ENCODE measurements at regions not wholly inside any gene's neighbourhood (a gene's known extent, or its start where the extent isn't known, plus 50 kb on each side); places are given as distances from the start of the nearest gene placed in this dataset.

DNA sequence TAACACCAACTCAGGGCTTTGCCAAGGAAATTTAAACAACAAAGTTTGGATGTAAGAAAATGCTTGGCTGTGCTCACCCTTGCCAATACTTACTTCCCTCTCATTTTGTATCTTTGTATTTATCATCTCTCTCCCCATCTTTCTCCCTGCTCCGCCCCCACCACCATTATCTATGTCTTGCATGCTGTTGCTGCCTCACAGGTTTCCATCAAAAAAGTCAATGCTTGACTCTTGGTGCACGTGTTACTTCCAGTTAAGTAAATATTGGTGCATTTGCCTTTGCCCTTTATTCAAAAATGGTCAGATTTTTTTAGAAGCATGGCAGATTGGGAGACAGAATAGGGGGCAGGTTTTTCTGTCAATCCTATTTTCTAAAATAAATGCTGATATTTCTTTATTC lies 626.0 kb downstream of the ACTR3B start:
- Mint-ChIP-seq H3K27me3 (ENCODE audit: low read depth) (no peaks in the 10 kb centered on the region), H3K36me3 (ENCODE audit: low read depth) (peaks cover 12% of the 10 kb centered on the region), H3K4me1 (no peaks in the 10 kb centered on the region), H3K9me3 (peaks cover 42% of the 10 kb centered on the region), H3K4me3 (no peak overlapping the region), H3K27ac (ENCODE audit: unreplicated experiment) (no peak overlapping the region)
- TF ChIP-seq, protein P1, sequence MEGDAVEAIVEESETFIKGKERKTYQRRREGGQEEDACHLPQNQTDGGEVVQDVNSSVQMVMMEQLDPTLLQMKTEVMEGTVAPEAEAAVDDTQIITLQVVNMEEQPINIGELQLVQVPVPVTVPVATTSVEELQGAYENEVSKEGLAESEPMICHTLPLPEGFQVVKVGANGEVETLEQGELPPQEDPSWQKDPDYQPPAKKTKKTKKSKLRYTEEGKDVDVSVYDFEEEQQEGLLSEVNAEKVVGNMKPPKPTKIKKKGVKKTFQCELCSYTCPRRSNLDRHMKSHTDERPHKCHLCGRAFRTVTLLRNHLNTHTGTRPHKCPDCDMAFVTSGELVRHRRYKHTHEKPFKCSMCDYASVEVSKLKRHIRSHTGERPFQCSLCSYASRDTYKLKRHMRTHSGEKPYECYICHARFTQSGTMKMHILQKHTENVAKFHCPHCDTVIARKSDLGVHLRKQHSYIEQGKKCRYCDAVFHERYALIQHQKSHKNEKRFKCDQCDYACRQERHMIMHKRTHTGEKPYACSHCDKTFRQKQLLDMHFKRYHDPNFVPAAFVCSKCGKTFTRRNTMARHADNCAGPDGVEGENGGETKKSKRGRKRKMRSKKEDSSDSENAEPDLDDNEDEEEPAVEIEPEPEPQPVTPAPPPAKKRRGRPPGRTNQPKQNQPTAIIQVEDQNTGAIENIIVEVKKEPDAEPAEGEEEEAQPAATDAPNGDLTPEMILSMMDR (conservative IDR thresholded peaks at IDR 0.05): no peak
- DNase-seq (ENCODE audit: low read depth, low spot score): no peak

DNA sequence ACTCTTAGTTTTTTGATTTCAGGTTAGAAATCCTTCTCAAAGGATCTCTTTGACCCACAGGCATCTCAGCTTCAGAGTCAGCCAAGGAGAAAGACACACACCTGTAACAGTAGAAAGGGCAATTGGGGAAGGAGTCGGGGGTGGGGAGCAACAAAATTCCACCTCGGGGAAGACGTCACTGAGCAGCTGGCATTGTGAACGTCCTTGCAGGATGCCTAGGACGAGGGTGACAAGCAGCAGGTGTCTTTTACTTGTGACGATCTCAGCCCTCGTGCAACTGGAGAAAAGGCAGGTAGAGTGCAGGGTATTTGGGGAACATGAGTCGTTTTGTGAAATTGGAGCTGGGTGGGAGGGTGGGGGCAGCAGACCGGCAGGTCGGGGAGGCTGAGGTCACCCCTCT lies 627.0 kb downstream of the ACTR3B start:
- no peaks in the 10 kb centered on the region for H3K27me3 Mint-ChIP-seq (ENCODE audit: low read depth)
- DNase-seq (ENCODE audit: low read depth, low spot score): no peak
- H3K36me3 Mint-ChIP-seq (ENCODE audit: low read depth): peaks cover 17% of the 10 kb centered on the region
- H3K4me3 Mint-ChIP-seq: no peak overlapping the region
- peaks cover 46% of the 10 kb centered on the region for H3K9me3 Mint-ChIP-seq
- H3K27ac Mint-ChIP-seq (ENCODE audit: unreplicated experiment): no peak overlapping the region
- TF ChIP-seq, protein P1 (conservative IDR thresholded peaks at IDR 0.05): no peak
- H3K4me1 Mint-ChIP-seq: no peaks in the 10 kb centered on the region

DNA sequence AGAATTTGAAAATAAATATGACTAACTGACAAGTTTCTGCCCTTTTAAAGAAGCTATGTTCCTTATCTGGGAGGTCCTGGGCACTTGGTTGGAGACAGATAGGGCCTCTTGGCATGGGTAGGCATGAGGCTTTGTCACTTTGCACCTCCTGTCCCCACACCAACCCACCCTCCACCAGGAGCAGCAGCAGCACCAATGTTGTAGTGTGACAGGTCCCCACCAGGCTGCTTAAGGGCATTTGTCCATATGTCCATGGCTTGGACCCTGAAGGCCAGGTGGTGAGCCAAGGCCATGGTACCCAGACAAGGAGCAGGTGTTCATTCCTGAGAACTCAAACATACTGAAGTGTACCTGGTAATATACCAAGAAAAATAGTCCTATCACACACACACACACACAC lies 629.1 kb downstream of the ACTR3B start:
- Mint-ChIP-seq H3K27ac (ENCODE audit: unreplicated experiment) (no peak overlapping the region), H3K4me3 (no peak overlapping the region), H3K36me3 (ENCODE audit: low read depth) (peaks cover 16% of the 10 kb centered on the region), H3K9me3 (peaks cover 39% of the 10 kb centered on the region), H3K4me1 (no peaks in the 10 kb centered on the region), H3K27me3 (ENCODE audit: low read depth) (no peaks in the 10 kb centered on the region)
- no peak for DNase-seq (ENCODE audit: low read depth, low spot score)
- TF ChIP-seq, protein P1 (conservative IDR thresholded peaks at IDR 0.05): no peak

DNA sequence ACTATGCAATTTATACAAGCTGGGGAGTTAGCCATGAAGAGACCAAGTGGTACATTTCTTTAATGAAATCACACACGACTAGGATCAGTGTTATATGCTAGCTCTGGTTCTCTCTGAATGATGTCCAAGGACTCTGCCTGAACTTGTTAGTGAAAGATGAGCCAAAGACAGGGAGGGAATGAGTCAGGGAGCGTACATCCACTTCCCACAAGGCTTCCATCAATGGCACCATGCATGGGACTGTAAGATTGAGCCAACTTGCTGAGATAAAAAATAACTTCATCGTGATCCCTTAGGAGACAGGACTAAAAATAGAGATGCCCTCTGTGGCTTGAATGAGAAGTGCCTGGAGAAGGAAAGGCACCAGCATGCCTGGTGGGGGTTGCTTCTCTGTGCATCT lies 629.7 kb downstream of the ACTR3B start:
- H3K4me1 Mint-ChIP-seq: no peaks in the 10 kb centered on the region
- H3K27ac Mint-ChIP-seq (ENCODE audit: unreplicated experiment): no peak overlapping the region
- no peak for DNase-seq (ENCODE audit: low read depth, low spot score)
- H3K4me3 Mint-ChIP-seq: no peak overlapping the region
- H3K9me3 Mint-ChIP-seq: peaks cover 39% of the 10 kb centered on the region
- H3K27me3 Mint-ChIP-seq (ENCODE audit: low read depth): no peaks in the 10 kb centered on the region
- TF ChIP-seq, protein P1 (conservative IDR thresholded peaks at IDR 0.05): no peak
- H3K36me3 Mint-ChIP-seq (ENCODE audit: low read depth): peaks cover 15% of the 10 kb centered on the region

DNA sequence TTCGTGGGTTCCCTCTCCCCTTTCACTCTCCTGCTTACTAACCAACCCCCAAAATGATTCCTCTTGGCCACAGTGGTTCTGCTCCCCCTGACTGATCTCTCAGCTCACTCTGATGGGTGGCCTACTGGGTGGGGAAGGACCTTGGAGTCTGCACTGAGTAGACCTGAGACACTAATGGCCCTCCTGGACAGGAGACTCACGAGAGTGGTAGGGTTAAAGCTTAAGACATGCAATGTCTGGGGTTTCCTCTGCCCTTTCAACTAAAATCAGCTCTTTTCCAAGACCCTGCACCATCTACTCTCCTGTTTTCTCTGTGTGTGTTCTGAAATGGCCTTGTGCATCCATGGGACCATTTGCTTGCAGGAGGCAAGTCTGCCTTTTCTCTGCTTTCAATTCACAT lies 631.4 kb downstream of the ACTR3B start:
- H3K36me3 Mint-ChIP-seq (ENCODE audit: low read depth): peaks cover 9% of the 10 kb centered on the region
- H3K4me3 Mint-ChIP-seq: no peak overlapping the region
- H3K9me3 Mint-ChIP-seq: peaks cover 30% of the 10 kb centered on the region
- DNase-seq (ENCODE audit: low read depth, low spot score): no peak
- H3K4me1 Mint-ChIP-seq: no peaks in the 10 kb centered on the region
- TF ChIP-seq, protein P1 (conservative IDR thresholded peaks at IDR 0.05): no peak
- H3K27ac Mint-ChIP-seq (ENCODE audit: unreplicated experiment): no peak overlapping the region
- no peaks in the 10 kb centered on the region for H3K27me3 Mint-ChIP-seq (ENCODE audit: low read depth)

DNA sequence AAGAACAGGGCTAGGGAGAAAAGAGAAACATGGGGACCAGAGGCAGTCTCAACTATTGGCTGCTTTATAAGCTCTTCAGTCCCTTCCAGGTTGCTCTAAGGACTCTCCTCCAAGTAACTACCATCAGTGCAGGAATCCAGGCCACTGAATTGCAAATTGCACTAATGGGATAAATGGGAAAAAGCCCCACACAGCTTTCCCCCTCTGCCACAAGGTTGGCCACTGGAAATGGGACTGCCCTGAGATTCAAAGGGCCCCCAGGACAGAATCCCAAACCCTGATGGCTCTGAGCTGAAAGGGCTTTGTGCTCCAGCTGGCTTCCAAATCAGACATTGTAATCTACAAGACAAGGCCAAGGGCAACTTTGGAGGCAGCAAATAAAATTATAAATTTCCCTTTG lies 633.2 kb downstream of the ACTR3B start:
- no peak overlapping the region for H3K27ac Mint-ChIP-seq (ENCODE audit: unreplicated experiment)
- peaks cover 9% of the 10 kb centered on the region for H3K36me3 Mint-ChIP-seq (ENCODE audit: low read depth)
- TF ChIP-seq, protein P1 (conservative IDR thresholded peaks at IDR 0.05): no peak
- no peak overlapping the region for H3K4me3 Mint-ChIP-seq
- H3K4me1 Mint-ChIP-seq: no peaks in the 10 kb centered on the region
- H3K27me3 Mint-ChIP-seq (ENCODE audit: low read depth): no peaks in the 10 kb centered on the region
- no peak for DNase-seq (ENCODE audit: low read depth, low spot score)
- peaks cover 25% of the 10 kb centered on the region for H3K9me3 Mint-ChIP-seq
